Suprapubic skin (tissue), 4 donors: ENCODE measurements at regions not wholly inside any gene's neighbourhood (a gene's known extent, or its start where the extent isn't known, plus 50 kb on each side); places are given as distances from the start of the nearest gene placed in this dataset.

ENCODE experiments used
- DNase-seq, 2 donors: peaks; one replicate each; pipeline ENCODE4 v3.0.0-alpha.2; 2019; ENCODE audit warnings: low spot score in 2 of 2
- H3K27ac ChIP-seq: fragments of 200-600 bp; sonication (generic); one replicate; pipeline ENCODE4 v1.5.1; 2019
- H3K27me3 ChIP-seq: fragments of 200-600 bp; sonication (generic); one replicate; pipeline ENCODE4 v1.5.1; 2019
- H3K36me3 ChIP-seq: fragments of 200-600 bp; sonication (generic); one replicate; pipeline ENCODE4 v1.5.1; 2019
- H3K4me1 ChIP-seq: fragments of 200-600 bp; sonication (generic); one replicate; pipeline ENCODE4 v1.5.1; 2019
- H3K4me3 ChIP-seq: fragments of 200-600 bp; sonication (generic); one replicate; pipeline ENCODE4 v1.5.1; 2019; ENCODE audit warnings: mild to moderate bottlenecking
- H3K9me3 ChIP-seq: fragments of 200-600 bp; sonication (generic); one replicate; pipeline ENCODE4 v1.5.1; 2019
- CTCF ChIP-seq, 2 donors: fragments of 200-600 bp in 1 of 2; fragments of 450-650 bp in 1 of 2; sonication (generic) in 1 of 2; IDR thresholded peaks; one replicate each; pipeline ENCODE4 v1.5.1; 2016 to 2019; ENCODE audit warnings: antibody characterized with exemption in 2 of 2, mild to moderate bottlenecking in 1 of 2, moderate library complexity in 1 of 2
- EP300 ChIP-seq: sonication (generic); formaldehyde crosslinking; IDR thresholded peaks from one replicate; pipeline ENCODE4 v1.6.1; 2017; ENCODE audit warnings: antibody characterized with exemption
- POLR2A ChIP-seq, 2 donors: fragments of 450-650 bp; IDR thresholded peaks; one replicate each; pipeline ENCODE4 v1.6.1; 2017; ENCODE audit warnings: antibody characterized with exemption in 2 of 2, mild to moderate bottlenecking in 2 of 2, moderate library complexity in 2 of 2
- POLR2AphosphoS5 ChIP-seq, 3 donors: sonication (generic); formaldehyde crosslinking; IDR thresholded peaks; one replicate each; pipeline ENCODE4 v1.6.1; 2017; ENCODE audit warnings: antibody characterized with exemption in 3 of 3
- WGBS: methylation state at CpG from one replicate; pipeline ENCODE4 v1.1.5; 2018; 5-methylcytosine and 5-hydroxymethylcytosine counted together

- peaks cover 14% of the 10 kb centered on the region for H3K9me3 ChIP-seq
- 65% methylated on average over 2 of the region's 2 CpGs for WGBS
- no peaks in the 10 kb centered on the region for H3K4me1 ChIP-seq
These were observed 1087.5 kb upstream of the NXPH2 start for GRCh38 chr2:139867601-139868226.

DNA sequence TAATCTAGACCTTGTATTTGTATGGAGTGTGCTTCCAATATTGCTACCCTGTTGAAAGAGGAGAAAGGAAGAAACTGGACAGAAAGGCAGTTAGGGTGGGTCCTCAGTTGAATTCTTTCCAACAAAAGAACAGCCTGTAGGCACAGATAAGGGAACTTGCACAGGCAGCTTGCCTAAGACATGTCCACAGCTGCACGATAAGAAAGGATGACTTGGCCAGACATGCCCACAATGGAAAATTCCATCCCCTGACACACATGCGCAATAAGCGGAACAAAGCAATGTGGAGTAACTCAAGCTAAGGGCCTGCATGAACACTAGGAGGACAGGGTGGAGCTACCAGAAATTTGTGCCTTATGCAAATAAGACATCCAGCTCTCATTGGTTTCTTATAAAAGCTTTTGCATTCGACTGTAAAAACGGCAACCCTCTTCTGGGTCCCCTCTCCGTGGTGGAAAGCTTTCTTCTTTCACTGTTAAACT lies 1084.7 kb upstream of the NXPH2 start:
- no peaks in the 10 kb centered on the region for H3K4me1 ChIP-seq
- H3K4me3 ChIP-seq: no peak overlapping the region
- H3K27me3 ChIP-seq: no peaks in the 10 kb centered on the region
- no peak for DNase-seq
- no peaks in the 10 kb centered on the region for H3K36me3 ChIP-seq
- WGBS: 70% methylated on average over 6 of the region's 6 CpGs
- TF ChIP-seq CTCF (IDR thresholded peaks at IDR 0.05) (no peak), POLR2A (IDR thresholded peaks at IDR 0.05) (no peak), POLR2AphosphoS5 (IDR thresholded peaks at IDR 0.05) (no peak), EP300 (no peak)
- H3K9me3 ChIP-seq: peaks cover 14% of the 10 kb centered on the region
- H3K27ac ChIP-seq: no peak overlapping the region

More at GRCh38 chr2:139867601-139868226, 1087.5 kb upstream of the NXPH2 start:
- no peak for DNase-seq
- H3K4me3 ChIP-seq: no peak overlapping the region
- TF ChIP-seq EP300 (no peak), POLR2A (IDR thresholded peaks at IDR 0.05) (no peak), POLR2AphosphoS5 (IDR thresholded peaks at IDR 0.05) (no peak)
- H3K27ac ChIP-seq: no peak overlapping the region
- H3K27me3 ChIP-seq: no peaks in the 10 kb centered on the region
- no peaks in the 10 kb centered on the region for H3K36me3 ChIP-seq

- DNase-seq: no peak
- Histone ChIP-seq H3K27ac (no peak overlapping the region), H3K9me3 (no peaks in the 10 kb centered on the region), H3K4me1 (no peaks in the 10 kb centered on the region), H3K36me3 (no peaks in the 10 kb centered on the region), H3K27me3 (no peaks in the 10 kb centered on the region), H3K4me3 (no peak overlapping the region)
- WGBS: 92% methylated on average over 3 of the region's 3 CpGs
- TF ChIP-seq EP300 (no peak), POLR2AphosphoS5 (IDR thresholded peaks at IDR 0.05) (no peak), POLR2A (IDR thresholded peaks at IDR 0.05) (no peak), CTCF (IDR thresholded peaks at IDR 0.05) (no peak)
These were observed 1074.7 kb upstream of the NXPH2 start for GRCh38 chr2:139854769-139855483.

- H3K27me3 ChIP-seq: no peaks in the 10 kb centered on the region
- no peak overlapping the region for H3K4me3 ChIP-seq
- 70% methylated on average over 1 of the region's 1 CpG for WGBS
These were observed 1070.2 kb upstream of the NXPH2 start for GRCh38 chr2:139850254-139850890.

DNA sequence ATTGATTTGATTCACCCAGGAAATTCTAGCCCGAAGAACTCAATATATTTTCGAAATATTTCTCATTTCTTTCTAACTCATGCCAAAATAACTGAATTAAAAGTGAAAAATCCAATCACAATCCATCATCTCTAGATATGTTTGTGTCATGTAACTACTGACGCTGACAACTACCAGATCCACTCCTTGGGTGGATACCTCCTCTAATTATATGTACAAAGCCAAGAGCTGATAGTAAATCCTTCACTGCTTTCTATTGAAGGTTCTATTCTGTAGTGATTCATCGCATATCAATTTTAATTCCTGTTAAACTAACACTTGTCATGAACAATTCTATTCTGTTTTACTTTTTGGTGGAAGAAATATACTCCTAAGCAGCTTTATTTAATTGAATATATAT lies 1056.6 kb upstream of the NXPH2 start:
- TF ChIP-seq EP300: no peak

More at GRCh38 chr2:139850254-139850890, 1070.2 kb upstream of the NXPH2 start:
- Histone ChIP-seq H3K27ac (no peak overlapping the region), H3K9me3 (no peaks in the 10 kb centered on the region), H3K36me3 (no peaks in the 10 kb centered on the region), H3K4me1 (no peaks in the 10 kb centered on the region)
- TF ChIP-seq POLR2A (IDR thresholded peaks at IDR 0.05): no peak
- no peak for DNase-seq

DNA sequence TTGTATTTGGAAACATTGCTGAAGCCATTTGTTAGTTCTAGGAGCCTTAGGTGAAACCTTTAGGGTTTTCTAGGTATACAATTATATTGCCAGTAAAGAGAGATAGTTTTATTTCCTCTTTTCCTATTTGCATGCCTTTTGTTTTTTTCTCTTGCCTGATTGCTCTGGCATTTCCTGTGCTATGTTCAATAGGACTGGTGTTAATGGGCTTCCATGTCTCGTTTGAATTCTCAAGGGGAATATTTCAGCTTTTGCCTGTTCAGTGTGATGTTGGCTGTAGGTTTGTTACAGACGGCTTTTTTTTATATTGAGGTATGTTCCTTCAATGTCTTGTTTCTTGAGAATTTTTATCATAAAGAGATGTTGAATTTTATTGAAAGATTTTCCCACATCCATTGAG lies 1054.9 kb upstream of the NXPH2 start:
- Histone ChIP-seq H3K4me1 (no peaks in the 10 kb centered on the region), H3K4me3 (no peak overlapping the region), H3K27ac (no peak overlapping the region), H3K9me3 (no peaks in the 10 kb centered on the region), H3K27me3 (no peaks in the 10 kb centered on the region), H3K36me3 (no peaks in the 10 kb centered on the region)
- 50% methylated on average over 2 of the region's 2 CpGs for WGBS
- no peak for DNase-seq
- TF ChIP-seq EP300: no peak
- TF ChIP-seq CTCF (IDR thresholded peaks at IDR 0.05): no peak
- no peak for TF ChIP-seq POLR2A (IDR thresholded peaks at IDR 0.05)
- TF ChIP-seq POLR2AphosphoS5 (IDR thresholded peaks at IDR 0.05): no peak

More for the DNA sequence above, 1056.6 kb upstream of the NXPH2 start:
- H3K4me1 ChIP-seq: no peaks in the 10 kb centered on the region
- DNase-seq: no peak
- no peaks in the 10 kb centered on the region for H3K9me3 ChIP-seq
- no peaks in the 10 kb centered on the region for H3K27me3 ChIP-seq
- H3K27ac ChIP-seq: no peak overlapping the region
- H3K4me3 ChIP-seq: no peak overlapping the region
- H3K36me3 ChIP-seq: no peaks in the 10 kb centered on the region
- WGBS: 44% methylated on average over 4 of the region's 4 CpGs
